Liver (tissue), 8 donors: ENCODE measurements at regions not wholly inside any gene's neighbourhood (a gene's known extent, or its start where the extent isn't known, plus 50 kb on each side); places are given as distances from the start of the nearest gene placed in this dataset.

Experiments
- DNase-seq: peaks from one replicate; pipeline ENCODE4 v3.0.0-alpha.2; 2017; ENCODE audit warnings: low spot score
- H3K27ac ChIP-seq, 2 donors: one replicate each; pipeline ENCODE4 v1.7.0; 2013; ENCODE audit warnings: inconsistent platforms in 2 of 2, low read length in 2 of 2, control low read depth in 1 of 2, low read depth in 1 of 2, mild to moderate bottlenecking in 1 of 2
- H3K27me3 ChIP-seq, 4 donors: one replicate each; pipeline versions ENCODE4 v1.6.1 to v1.7.0; 2013; ENCODE audit warnings: low read length in 3 of 4, inconsistent platforms in 1 of 4, mild to moderate bottlenecking in 1 of 4, moderate library complexity in 1 of 4; ENCODE audit not compliant: control insufficient read depth in 4 of 4, insufficient read depth in 4 of 4
- H3K36me3 ChIP-seq, 4 donors: one replicate each; pipeline versions ENCODE4 v1.6.1 to v1.7.0; 2013; ENCODE audit warnings: low read length in 3 of 4, mild to moderate bottlenecking in 3 of 4, low read depth in 1 of 4, moderate library complexity in 1 of 4; ENCODE audit not compliant: control insufficient read depth in 4 of 4, insufficient read depth in 3 of 4
- H3K4me1 ChIP-seq, 4 donors: one replicate each; pipeline versions ENCODE4 v1.6.1 to v1.7.0; 2013; ENCODE audit warnings: low read length in 3 of 4, mild to moderate bottlenecking in 3 of 4, moderate library complexity in 1 of 4; ENCODE audit not compliant: control insufficient read depth in 4 of 4, insufficient read depth in 4 of 4
- H3K4me3 ChIP-seq, 3 donors: one replicate each; pipeline versions ENCODE4 v1.6.1 to v1.7.0; 2013; ENCODE audit warnings: low read length in 3 of 3, control low read depth in 1 of 3, low read depth in 1 of 3, mild to moderate bottlenecking in 1 of 3
- H3K9ac ChIP-seq, 2 donors: one replicate each; pipeline ENCODE4 v1.7.0; 2013; ENCODE audit warnings: low read length in 2 of 2, mild to moderate bottlenecking in 2 of 2, moderate library complexity in 2 of 2, control low read depth in 1 of 2, low read depth in 1 of 2
- H3K9me3 ChIP-seq, 4 donors: one replicate each; pipeline versions ENCODE4 v1.6.1 to v1.7.0; 2013; ENCODE audit warnings: low read length in 3 of 4; ENCODE audit not compliant: control insufficient read depth in 4 of 4
- ATF3 ChIP-seq: IDR thresholded peaks from 2 replicates; pipeline ENCODE4 v1.6.1; 2016; ENCODE audit warnings: antibody characterized with exemption
- CTCF ChIP-seq: fragments of 150-350 bp; IDR thresholded peaks from 2 replicates; pipeline ENCODE4 v1.5.1; 2017; ENCODE audit warnings: improper control_type of control experiment, low read depth, low read length; ENCODE audit not compliant: missing input control
- EGR1 ChIP-seq, 2 donors: IDR thresholded peaks; 2 replicates each; pipeline ENCODE4 v1.6.1; 2016 to 2018; ENCODE audit warnings: antibody characterized with exemption in 2 of 2, low read depth in 2 of 2
- FOXA1 ChIP-seq: IDR thresholded peaks from 2 replicates; pipeline ENCODE4 v1.6.1; 2016; ENCODE audit warnings: antibody characterized with exemption
- FOXA2 ChIP-seq: IDR thresholded peaks from 2 replicates; pipeline ENCODE4 v1.6.1; 2016; ENCODE audit warnings: antibody characterized with exemption
- GABPA ChIP-seq, 2 donors: IDR thresholded peaks in 1 of 2; conservative IDR thresholded peaks in 1 of 2; 2 replicates each; pipeline ENCODE4 v1.6.1; 2016; ENCODE audit warnings: antibody characterized with exemption in 2 of 2, mild to moderate bottlenecking in 1 of 2, moderate library complexity in 1 of 2
- HNF4A ChIP-seq, 2 donors: conservative IDR thresholded peaks; 2 replicates each; pipeline ENCODE4 v1.6.1; 2016; ENCODE audit warnings: antibody characterized with exemption in 2 of 2, mild to moderate bottlenecking in 2 of 2
- HNF4G ChIP-seq: IDR thresholded peaks from 2 replicates; pipeline ENCODE4 v1.6.1; 2016; ENCODE audit warnings: antibody characterized with exemption
- MAX ChIP-seq: IDR thresholded peaks from 2 replicates; pipeline ENCODE4 v1.6.1; 2016; ENCODE audit warnings: antibody characterized with exemption
- NR2F2 ChIP-seq: IDR thresholded peaks from 2 replicates; pipeline ENCODE4 v1.6.1; 2016; ENCODE audit warnings: antibody characterized with exemption
- RAD21 ChIP-seq, 2 donors: IDR thresholded peaks; 2 replicates each; pipeline ENCODE4 v1.6.1; 2016; ENCODE audit warnings: antibody characterized with exemption in 2 of 2, mild to moderate bottlenecking in 2 of 2
- REST ChIP-seq: IDR thresholded peaks from 2 replicates; pipeline ENCODE4 v1.6.1; 2016; ENCODE audit warnings: antibody characterized with exemption, mild to moderate bottlenecking
- RXRA ChIP-seq, 2 donors: IDR thresholded peaks; 2 replicates each; pipeline ENCODE4 v1.6.1; 2017 to 2018; ENCODE audit warnings: antibody characterized with exemption in 2 of 2, mild to moderate bottlenecking in 1 of 2
- SP1 ChIP-seq: IDR thresholded peaks from 2 replicates; pipeline ENCODE4 v1.6.1; 2018; ENCODE audit warnings: antibody characterized with exemption, mild to moderate bottlenecking
- TAF1 ChIP-seq: conservative IDR thresholded peaks from 2 replicates; pipeline ENCODE4 v1.6.1; 2016; ENCODE audit warnings: antibody characterized with exemption, mild to moderate bottlenecking
- YY1 ChIP-seq: IDR thresholded peaks from 2 replicates; pipeline ENCODE4 v1.6.1; 2016; ENCODE audit warnings: antibody characterized with exemption, mild to moderate bottlenecking
- WGBS: extraction: QIAGEN DNeasy Blood & Tissue Kit; methylation state at CpG from one replicate; pipeline ENCODE4 v1.1.7; 2013; 5-methylcytosine and 5-hydroxymethylcytosine counted together
- donor health status: healthy.
- donor health status: healthy.
- donor health status: healthy.
- donor health status: healthy.
- donor health status: healthy.

- Histone ChIP-seq H3K9me3 (no peaks in the 10 kb centered on the region), H3K9ac (no peak overlapping the region), H3K27me3 (peaks cover 0 to 4% (median 0%) of the 10 kb centered on the region in 4 donors), H3K4me3 (no peak overlapping the region), H3K27ac (no peak overlapping the region), H3K4me1 (no peaks in the 10 kb centered on the region), H3K36me3 (no peaks in the 10 kb centered on the region)
- WGBS: 93% methylated on average over 1 of the region's 1 CpG
- DNase-seq: no peak
- no peak for TF ChIP-seq ATF3
- TF ChIP-seq TAF1: no peak
- TF ChIP-seq RXRA (IDR thresholded peaks at IDR 0.05): no peak
Observed at GRCh38 chr3:39637807-39638206, 170.3 kb downstream of the MOBP start.

- no peak overlapping the region for H3K4me3 ChIP-seq
- H3K27me3 ChIP-seq: peaks cover 0 to 4% (median 0%) of the 10 kb centered on the region in 4 donors
- no peaks in the 10 kb centered on the region for H3K4me1 ChIP-seq
- no peak for DNase-seq
- 76% methylated on average over 6 of the region's 6 CpGs for WGBS
- H3K27ac ChIP-seq: no peak overlapping the region
- TF ChIP-seq CTCF (no peak), HNF4G (no peak), RAD21 (IDR thresholded peaks at IDR 0.05) (no peak), TAF1 (no peak), RXRA (IDR thresholded peaks at IDR 0.05) (no peak), YY1 (no peak), FOXA2 (no peak), HNF4A (conservative IDR thresholded peaks at IDR 0.05) (no peak), REST (no peak), NR2F2 (no peak), SP1 (no peak), FOXA1 (no peak), GABPA (IDR thresholded peaks at IDR 0.05 in 1 of 2, conservative IDR thresholded peaks at IDR 0.05 in 1 of 2) (no peak), EGR1 (IDR thresholded peaks at IDR 0.05; ENCODE audit: low read depth in 2 of 2) (no peak), MAX (no peak)
- H3K36me3 ChIP-seq: no peaks in the 10 kb centered on the region
- H3K9me3 ChIP-seq: no peaks in the 10 kb centered on the region
- no peak overlapping the region for H3K9ac ChIP-seq
Observed at GRCh38 chr3:39638301-39638700, 170.8 kb downstream of the MOBP start.
